H9 (cell line): ENCODE measurements at regions not wholly inside any gene's neighbourhood (a gene's known extent, or its start where the extent isn't known, plus 50 kb on each side); places are given as distances from the start of the nearest gene placed in this dataset.

Source experiments
- DNase-seq: peaks from one replicate; pipeline ENCODE4 v3.0.0-alpha.2; 2017
- H2AFZ ChIP-seq: one replicate; pipeline ENCODE4 v1.6.1; 2013; ENCODE audit warnings: mild to moderate bottlenecking, low read length, control low read depth, moderate library complexity
- H2AK5ac ChIP-seq: 2 replicates; pipeline ENCODE4 v1.6.1; 2013; ENCODE audit warnings: low read length, control low read depth, mixed read lengths; ENCODE audit not compliant: insufficient read length
- H2BK120ac ChIP-seq: one replicate; pipeline ENCODE4 v1.6.1; 2013; ENCODE audit warnings: low read depth, mild to moderate bottlenecking, low read length, control low read depth, inconsistent platforms; ENCODE audit not compliant: poor library complexity, severe bottlenecking
- H2BK12ac ChIP-seq: 2 replicates; pipeline ENCODE4 v1.6.1; 2013; ENCODE audit warnings: low read length, control low read depth, mixed read lengths, low read depth; ENCODE audit not compliant: insufficient read length
- H2BK15ac ChIP-seq: 2 replicates; pipeline ENCODE4 v1.6.1; 2013; ENCODE audit warnings: low read depth, low read length, control low read depth
- H2BK20ac ChIP-seq: one replicate; pipeline ENCODE4 v1.6.1; 2013; ENCODE audit warnings: low read depth, mild to moderate bottlenecking, low read length, control low read depth, inconsistent platforms; ENCODE audit not compliant: poor library complexity, severe bottlenecking
- H2BK5ac ChIP-seq: 2 replicates; pipeline ENCODE4 v1.6.1; 2013; ENCODE audit warnings: low read length, control low read depth, mixed read lengths; ENCODE audit not compliant: insufficient read length
- H3K14ac ChIP-seq: 2 replicates; pipeline ENCODE4 v1.6.1; 2013; ENCODE audit warnings: low read length, control low read depth; ENCODE audit not compliant: insufficient read depth
- H3K18ac ChIP-seq: 2 replicates; pipeline ENCODE4 v1.6.1; 2013; ENCODE audit warnings: low read depth, mild to moderate bottlenecking, mixed read lengths, low read length, control low read depth; ENCODE audit not compliant: insufficient read length
- H3K23ac ChIP-seq: 2 replicates; pipeline ENCODE4 v1.6.1; 2013; ENCODE audit warnings: low read length, control low read depth, mixed read lengths, low read depth; ENCODE audit not compliant: insufficient read length
- H3K23me2 ChIP-seq: 2 replicates; pipeline ENCODE4 v1.6.1; 2013; ENCODE audit warnings: low read depth, mild to moderate bottlenecking, mixed read lengths, low read length, control low read depth; ENCODE audit not compliant: insufficient read length, poor library complexity, severe bottlenecking
- H3K27ac ChIP-seq: 2 replicates; pipeline ENCODE4 v1.5.1; 2013; ENCODE audit warnings: low read length, control low read depth, mixed read lengths, low read depth; ENCODE audit not compliant: insufficient read length
- H3K27me3 ChIP-seq: 2 replicates; pipeline ENCODE4 v1.6.1; 2013; ENCODE audit warnings: low read length, control low read depth, inconsistent platforms; ENCODE audit not compliant: insufficient read depth
- H3K4ac ChIP-seq: 2 replicates; pipeline ENCODE4 v1.6.1; 2013; ENCODE audit warnings: low read depth, mild to moderate bottlenecking, control low read depth, inconsistent platforms, low read length, moderate library complexity
- H3K4me1 ChIP-seq: 2 replicates; pipeline ENCODE4 v1.6.1; 2013; ENCODE audit warnings: low read length, control low read depth, inconsistent platforms; ENCODE audit not compliant: insufficient read depth
- H3K4me2 ChIP-seq: 2 replicates; pipeline ENCODE4 v1.6.1; 2013; ENCODE audit warnings: low read length, control low read depth, mixed read lengths; ENCODE audit not compliant: insufficient read length, insufficient read depth
- H3K56ac ChIP-seq: 2 replicates; pipeline ENCODE4 v1.6.1; 2013; ENCODE audit warnings: low read depth, mild to moderate bottlenecking, mixed read lengths, low read length, control low read depth; ENCODE audit not compliant: insufficient read length
- H3K79me1 ChIP-seq: 2 replicates; pipeline ENCODE4 v1.6.1; 2013; ENCODE audit warnings: low read depth, mild to moderate bottlenecking, moderate library complexity, low read length, control low read depth, inconsistent platforms; ENCODE audit not compliant: insufficient read depth, poor library complexity, severe bottlenecking
- H3K79me2 ChIP-seq: 2 replicates; pipeline ENCODE4 v1.6.1; 2013; ENCODE audit warnings: low read length, control low read depth, inconsistent platforms; ENCODE audit not compliant: insufficient read depth
- H3K9ac ChIP-seq: 2 replicates; pipeline ENCODE4 v1.6.1; 2013; ENCODE audit warnings: low read length, control low read depth, mixed read lengths; ENCODE audit not compliant: insufficient read length; ENCODE audit errors: extremely low read depth
- H3K9me3 ChIP-seq: one replicate; pipeline ENCODE4 v1.6.1; 2013; ENCODE audit warnings: low read depth, low read length, inconsistent platforms; ENCODE audit not compliant: control insufficient read depth
- H3T11ph ChIP-seq: one replicate; pipeline ENCODE4 v1.6.1; 2013; ENCODE audit warnings: mild to moderate bottlenecking, low read length, control low read depth, inconsistent platforms
- H4K20me1 ChIP-seq: one replicate; pipeline ENCODE4 v1.6.1; 2013; ENCODE audit not compliant: control insufficient read depth, insufficient read length, insufficient read depth
- H4K5ac ChIP-seq: 2 replicates; pipeline ENCODE4 v1.6.1; 2013; ENCODE audit warnings: low read depth, mild to moderate bottlenecking, mixed read lengths, low read length, control low read depth; ENCODE audit not compliant: insufficient read length
- H4K8ac ChIP-seq: replicated peaks from 2 replicates; pipeline ENCODE4 v1.6.1; 2013; ENCODE audit warnings: low read length, control low read depth, mixed read lengths, low read depth; ENCODE audit not compliant: insufficient read length
- H4K91ac ChIP-seq: 2 replicates; pipeline ENCODE4 v1.6.1; 2013; ENCODE audit warnings: low read depth, mild to moderate bottlenecking, moderate library complexity, mixed read lengths, low read length, control low read depth; ENCODE audit not compliant: insufficient read length
- H3K27ac Mint-ChIP-seq, 3 experiments: 2 replicates in 2 of 3; 3 replicates in 1 of 3; pipeline ENCODE4 v1.8.0; 2020 to 2021; ENCODE audit warnings: mixed read lengths in 3 of 3, mild to moderate bottlenecking in 1 of 3, moderate library complexity in 1 of 3
- H3K27me3 Mint-ChIP-seq: 2 replicates; pipeline ENCODE4 v1.8.0; 2021; ENCODE audit warnings: low read depth, mild to moderate bottlenecking, moderate library complexity, mixed read lengths
- H3K36me3 Mint-ChIP-seq, 3 experiments: 2 replicates in 2 of 3; 3 replicates in 1 of 3; pipeline ENCODE4 v1.8.0; 2020 to 2021; ENCODE audit warnings: low read depth in 3 of 3, mixed read lengths in 3 of 3; ENCODE audit not compliant: insufficient read depth in 1 of 3
- H3K4me1 Mint-ChIP-seq, 2 experiments: 2 replicates each; pipeline ENCODE4 v1.8.0; 2020; ENCODE audit warnings: mixed read lengths in 2 of 2
- H3K4me3 Mint-ChIP-seq, 2 experiments: 2 replicates in 1 of 2; 3 replicates in 1 of 2; pipeline ENCODE4 v1.8.0; 2020 to 2021; ENCODE audit warnings: mild to moderate bottlenecking in 2 of 2, mixed read lengths in 2 of 2, moderate library complexity in 1 of 2
- H3K9me3 Mint-ChIP-seq, 2 experiments: 2 replicates in 1 of 2; 3 replicates in 1 of 2; pipeline ENCODE4 v1.8.0; 2020; ENCODE audit warnings: mild to moderate bottlenecking in 2 of 2, mixed read lengths in 2 of 2, moderate library complexity in 1 of 2
- WGBS: extraction: QIAGEN DNeasy Blood & Tissue Kit; methylation state at CpG from one replicate; pipeline ENCODE4 v1.1.7; 2013; ENCODE audit warnings: missing lambda C conversion rate, low lambda C conversion rate, mixed read lengths; ENCODE audit not compliant: insufficient read length; ENCODE audit errors: extremely low coverage; 5-methylcytosine and 5-hydroxymethylcytosine counted together
- TF ChIP-seq, protein P1 (sequence below): fragments of 200-600 bp; sonication (generic); conservative IDR thresholded peaks from 3 replicates; pipeline ENCODE4 v1.8.0; 2021; ENCODE audit warnings: antibody characterized with exemption, mild to moderate bottlenecking

DNA sequence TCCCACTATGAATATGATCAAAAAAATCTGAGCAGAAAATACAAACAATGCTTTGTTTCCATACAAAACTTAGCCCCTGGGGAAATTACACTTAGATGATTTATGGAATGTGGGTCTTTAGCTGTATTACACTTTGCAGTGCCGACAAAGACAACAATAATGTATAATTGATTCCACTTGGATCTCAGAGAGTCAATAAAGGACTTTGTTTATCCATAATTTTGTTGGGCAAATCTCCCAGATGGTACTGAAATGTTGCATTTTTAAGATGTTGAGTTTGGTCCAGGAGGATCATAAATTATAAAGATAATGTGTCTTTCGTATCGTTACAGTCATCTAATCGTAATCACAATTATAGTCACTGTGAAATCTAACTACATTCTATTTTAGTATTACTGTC is 66.9 kb upstream of the DOCK1 start:
- H3K23me2 ChIP-seq = no peaks in the 10 kb centered on the region
- H4K20me1 ChIP-seq = no peaks in the 10 kb centered on the region
- WGBS = no CpG with 5 or more reads among the region's 4 CpGs
- H3K9me3 ChIP-seq = no peaks in the 10 kb centered on the region
- H3K27ac ChIP-seq = no peak overlapping the region
- no peaks in the 10 kb centered on the region for H3K79me2 ChIP-seq
- H3K79me1 ChIP-seq = no peaks in the 10 kb centered on the region
- H2BK5ac ChIP-seq = no peak overlapping the region
- no peak overlapping the region for H2BK20ac ChIP-seq
- H2AK5ac ChIP-seq = no peak overlapping the region
- H3K56ac ChIP-seq = no peak overlapping the region
- H4K8ac ChIP-seq = no peak overlapping the region
- no peaks in the 10 kb centered on the region for H3K27me3 ChIP-seq
- H3K9ac ChIP-seq = no peak overlapping the region
- H3K36me3 Mint-ChIP-seq = no peaks in the 10 kb centered on the region
- H3T11ph ChIP-seq = no peak overlapping the region
- no peak overlapping the region for H3K18ac ChIP-seq
- peaks cover 4% of the 10 kb centered on the region; the same call in 1 of the 2 replicates for H3K27me3 Mint-ChIP-seq
- no peak overlapping the region for H3K4me2 ChIP-seq
- H3K14ac ChIP-seq = no peak overlapping the region
- H3K23ac ChIP-seq = no peak overlapping the region
- no peak overlapping the region for H4K5ac ChIP-seq
- H3K4me3 Mint-ChIP-seq = no peak overlapping the region
- peaks cover 26 to 27% of the 10 kb centered on the region in 2 experiments for H3K4me1 Mint-ChIP-seq
- no peak overlapping the region for H2BK12ac ChIP-seq
- peaks cover 5% of the 10 kb centered on the region; the same call in 1 of the 2 replicates for H3K4me1 ChIP-seq
- H2BK120ac ChIP-seq = no peak overlapping the region
- H2BK15ac ChIP-seq = no peak overlapping the region
- H3K4ac ChIP-seq = no peak overlapping the region
- TF ChIP-seq, protein P1, sequence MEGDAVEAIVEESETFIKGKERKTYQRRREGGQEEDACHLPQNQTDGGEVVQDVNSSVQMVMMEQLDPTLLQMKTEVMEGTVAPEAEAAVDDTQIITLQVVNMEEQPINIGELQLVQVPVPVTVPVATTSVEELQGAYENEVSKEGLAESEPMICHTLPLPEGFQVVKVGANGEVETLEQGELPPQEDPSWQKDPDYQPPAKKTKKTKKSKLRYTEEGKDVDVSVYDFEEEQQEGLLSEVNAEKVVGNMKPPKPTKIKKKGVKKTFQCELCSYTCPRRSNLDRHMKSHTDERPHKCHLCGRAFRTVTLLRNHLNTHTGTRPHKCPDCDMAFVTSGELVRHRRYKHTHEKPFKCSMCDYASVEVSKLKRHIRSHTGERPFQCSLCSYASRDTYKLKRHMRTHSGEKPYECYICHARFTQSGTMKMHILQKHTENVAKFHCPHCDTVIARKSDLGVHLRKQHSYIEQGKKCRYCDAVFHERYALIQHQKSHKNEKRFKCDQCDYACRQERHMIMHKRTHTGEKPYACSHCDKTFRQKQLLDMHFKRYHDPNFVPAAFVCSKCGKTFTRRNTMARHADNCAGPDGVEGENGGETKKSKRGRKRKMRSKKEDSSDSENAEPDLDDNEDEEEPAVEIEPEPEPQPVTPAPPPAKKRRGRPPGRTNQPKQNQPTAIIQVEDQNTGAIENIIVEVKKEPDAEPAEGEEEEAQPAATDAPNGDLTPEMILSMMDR = no peak
- no peak overlapping the region for H2AFZ ChIP-seq
- no peak for DNase-seq
- no peaks in the 10 kb centered on the region; a peak in 1 of 5 replicates for H3K9me3 Mint-ChIP-seq
- H3K27ac Mint-ChIP-seq = no peak overlapping the region
- H4K91ac ChIP-seq = no peak overlapping the region
